NCI-H446 (cell line): ENCODE measurements at regions not wholly inside any gene's neighbourhood (a gene's known extent, or its start where the extent isn't known, plus 50 kb on each side); places are given as distances from the start of the nearest gene placed in this dataset.

Experiments used
- DNase-seq, 2 experiments: peaks; one replicate each; lab custom pipeline; 2025; lab: John Stamatoyannopoulos, UW

DNA sequence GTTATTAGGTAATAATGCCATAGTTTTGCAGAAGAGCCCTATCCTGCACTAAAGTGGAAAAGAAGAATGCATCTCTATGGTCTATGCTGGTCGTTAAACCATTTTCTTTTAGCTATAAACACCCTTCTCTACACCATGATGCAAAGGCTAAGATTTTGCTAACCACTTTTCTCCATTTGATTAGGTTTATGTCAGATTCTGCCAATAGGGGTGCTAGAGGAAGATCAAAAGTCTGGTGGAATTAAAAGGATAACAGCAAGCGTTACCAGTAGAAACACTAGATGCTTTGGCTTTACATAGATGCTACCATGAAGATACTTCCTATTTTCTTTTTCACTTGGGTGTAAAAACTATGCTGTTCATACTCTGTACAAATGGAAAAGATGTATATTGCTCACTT, 669.8 kb upstream of the ARPP21 start:
- DNase-seq = no peak

- DNase-seq = no peak
These were observed 666.8 kb upstream of the ARPP21 start for GRCh38 chr3:34972481-34972880.

- no peak for DNase-seq
These were observed 665.7 kb upstream of the ARPP21 start for GRCh38 chr3:34973586-34973985.

- DNase-seq = no peak
These were observed 655.7 kb upstream of the ARPP21 start for GRCh38 chr3:34983631-34984030.

- DNase-seq = no peak
These were observed 651.0 kb upstream of the ARPP21 start for GRCh38 chr3:34988296-34988695.

- no peak for DNase-seq
These were observed 643.4 kb upstream of the ARPP21 start for GRCh38 chr3:34995796-34996430.

GRCh38 chr3:34998902-34999301, 640.4 kb upstream of the ARPP21 start:
- DNase-seq = no peak

DNA sequence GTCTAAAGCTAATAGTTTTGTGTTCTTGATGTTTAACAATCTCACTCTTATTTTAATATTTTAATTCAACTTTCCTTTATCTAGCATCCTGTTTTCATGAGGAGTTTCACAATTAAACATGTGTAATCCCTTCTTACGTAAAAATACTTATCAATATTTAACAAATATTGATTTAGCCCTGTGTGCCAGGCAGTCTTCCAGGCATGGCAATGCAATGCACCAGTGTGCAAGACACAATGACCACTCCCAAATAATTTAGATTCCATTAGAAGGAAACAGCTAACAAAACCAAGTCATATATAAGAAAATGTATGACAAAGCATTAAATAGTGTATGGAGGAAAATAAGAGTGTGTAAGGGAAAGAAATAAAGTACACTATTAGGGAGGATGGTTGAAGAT, 627.1 kb upstream of the ARPP21 start:
- no peak for DNase-seq

DNA sequence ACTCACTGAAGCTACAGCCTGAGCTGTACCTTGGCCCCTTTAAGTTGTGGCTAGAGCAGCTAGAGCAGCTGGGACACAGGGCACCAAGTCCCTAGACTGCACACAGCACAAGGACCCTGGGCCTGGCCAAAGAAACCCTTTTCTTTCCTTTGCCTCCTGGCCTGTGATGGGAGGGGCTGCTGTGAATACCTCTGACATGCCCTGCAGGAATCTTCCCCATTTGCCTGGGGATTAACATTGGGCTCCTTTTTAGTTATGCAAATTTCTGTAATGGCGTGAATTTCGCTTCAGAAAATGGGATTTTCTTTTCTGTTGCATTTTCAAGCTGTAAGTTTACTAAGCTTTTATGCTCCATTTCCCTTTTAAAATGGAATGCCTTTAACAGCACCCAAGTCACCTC, 611.2 kb upstream of the ARPP21 start:
- no peak for DNase-seq

DNA sequence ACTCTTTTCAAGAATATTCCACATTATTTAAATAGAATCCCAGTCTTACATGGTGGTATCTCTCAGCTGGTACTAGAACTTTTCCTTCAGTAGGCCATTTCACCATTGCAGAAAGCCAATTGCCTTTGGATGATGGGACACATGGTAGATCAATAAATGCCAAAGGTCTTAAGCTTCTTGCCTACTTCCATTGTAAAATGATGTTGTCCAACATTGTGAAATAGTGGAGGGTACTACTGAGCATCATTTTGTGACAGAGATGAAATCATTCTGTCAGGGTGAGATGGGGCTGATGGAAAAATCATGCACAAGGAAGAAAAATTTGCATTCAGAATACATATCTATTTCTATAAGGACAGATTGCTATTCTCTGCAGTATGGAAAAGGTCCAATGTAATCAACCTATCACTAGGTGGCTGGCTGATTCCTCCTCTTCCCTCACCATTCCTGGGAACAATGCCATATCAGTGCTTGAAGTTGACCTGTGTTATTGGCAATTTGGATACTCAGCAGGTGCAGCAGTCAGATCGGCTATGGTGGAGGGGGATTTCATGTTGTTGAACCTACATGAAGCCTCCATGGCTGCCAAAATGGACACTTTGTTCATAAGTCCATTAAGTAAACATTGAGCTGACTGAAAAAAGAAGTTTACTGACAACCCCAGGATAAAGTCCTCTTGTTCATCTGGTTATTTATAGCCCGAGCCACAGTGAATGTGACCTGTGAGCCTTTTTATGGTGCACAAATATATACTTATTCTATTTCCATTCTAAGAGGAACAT, 596.9 kb upstream of the ARPP21 start:
- DNase-seq = peak in 1 of 2 experiments; percentile 16

DNA sequence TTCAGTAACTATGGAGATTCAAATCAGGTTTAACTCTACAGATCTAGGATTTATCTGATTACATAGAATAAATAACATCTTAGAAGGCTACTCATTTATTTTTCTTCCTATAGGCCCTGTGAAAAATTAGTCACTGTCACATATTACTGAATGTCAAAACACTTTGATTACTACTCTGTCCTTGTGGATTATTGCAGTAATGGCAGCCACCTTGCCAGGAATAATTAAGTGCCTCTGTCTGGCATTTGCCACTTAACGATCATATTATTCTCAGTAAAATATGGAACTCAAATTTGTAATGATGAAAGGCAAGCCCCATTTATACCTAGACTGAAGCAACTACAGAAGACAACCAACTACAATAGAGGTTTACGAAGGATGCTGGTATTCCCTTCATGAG, 596.3 kb upstream of the ARPP21 start:
- no peak for DNase-seq

DNA sequence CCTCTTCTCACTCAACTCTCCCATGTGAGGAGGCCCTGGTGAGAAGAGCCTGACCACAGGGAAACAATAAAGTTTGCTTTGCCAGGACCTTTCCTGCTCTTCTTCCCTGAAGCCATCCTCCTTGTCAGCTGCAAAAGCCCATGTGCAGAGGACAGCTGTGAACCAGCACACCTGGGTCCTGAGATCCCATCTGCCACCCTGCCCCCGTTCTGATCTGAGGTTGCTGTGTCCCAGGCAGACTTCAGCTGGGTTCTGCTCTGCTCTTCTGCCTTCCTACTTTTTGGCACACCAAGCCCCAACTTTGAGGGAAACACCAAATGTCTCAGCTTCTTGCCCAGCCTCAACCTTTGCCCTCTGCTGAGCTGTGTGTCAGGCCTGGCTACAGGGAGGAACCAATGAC, 595.1 kb upstream of the ARPP21 start:
- no peak for DNase-seq

- DNase-seq = no peak
These were observed 594.2 kb upstream of the ARPP21 start for GRCh38 chr3:35045118-35045517.

DNA sequence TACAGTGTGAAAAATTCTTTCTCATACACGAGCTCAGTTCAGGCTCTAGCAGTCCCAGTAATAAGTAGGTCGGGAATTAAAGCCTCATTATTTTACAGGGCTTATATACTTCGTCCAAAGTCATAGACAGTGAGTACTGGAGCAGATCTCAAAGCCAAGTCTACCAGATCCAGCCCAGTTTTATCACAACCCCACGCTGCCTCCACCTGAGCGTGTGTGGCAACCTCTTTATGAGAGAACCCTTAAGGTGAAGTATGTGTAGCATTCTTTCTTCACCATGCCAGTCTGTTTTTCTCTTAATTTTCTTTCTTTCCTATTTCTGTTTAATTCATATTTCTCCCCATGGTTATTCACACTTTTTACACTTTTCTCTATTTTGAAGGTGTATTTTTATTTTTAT, 574.6 kb upstream of the ARPP21 start:
- no peak for DNase-seq

GRCh38 chr3:35065891-35066290, 573.4 kb upstream of the ARPP21 start:
- no peak for DNase-seq

DNA sequence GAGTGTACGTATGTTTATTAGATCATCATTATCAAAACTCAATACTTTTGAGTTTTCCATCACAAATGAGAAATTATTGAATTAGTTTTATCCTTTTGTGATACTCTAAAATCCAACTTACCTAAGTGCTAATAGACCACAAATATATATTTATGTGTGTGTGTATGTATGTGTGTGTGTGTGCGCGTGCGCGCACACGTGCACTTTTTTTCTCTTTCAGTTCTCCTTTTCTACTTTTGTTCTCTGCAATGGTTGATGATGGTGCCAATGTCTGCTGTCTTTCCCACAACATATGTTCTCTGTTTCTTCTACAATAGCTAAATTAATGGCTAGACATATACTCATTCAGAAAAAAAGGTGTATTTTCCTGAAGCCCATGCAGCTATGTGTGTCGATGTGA, 571.6 kb upstream of the ARPP21 start:
- no peak for DNase-seq

DNA sequence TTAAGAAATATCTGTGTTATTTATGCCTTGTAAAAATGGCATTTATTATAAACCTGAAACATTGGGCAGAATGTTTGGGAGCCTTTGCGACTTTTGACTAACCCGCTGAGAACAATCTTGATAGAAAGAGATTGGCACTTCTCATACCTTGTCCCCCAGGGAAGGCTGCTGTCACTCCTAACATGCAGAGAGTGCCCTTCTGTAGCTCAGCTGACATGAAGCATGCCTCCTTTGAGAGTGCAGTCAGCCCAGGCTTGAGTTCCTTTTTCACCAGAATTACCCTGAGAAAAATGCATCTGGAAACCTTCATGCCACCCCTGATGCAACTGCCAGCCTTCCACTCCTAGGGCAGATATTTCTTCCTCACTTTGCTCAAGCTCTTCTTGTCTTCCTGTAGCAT, 569.2 kb upstream of the ARPP21 start:
- DNase-seq = no peak

- DNase-seq = no peak
These were observed 567.6 kb upstream of the ARPP21 start for GRCh38 chr3:35071772-35072171.

- DNase-seq = no peak
These were observed 560.5 kb upstream of the ARPP21 start for GRCh38 chr3:35078780-35079179.

GRCh38 chr3:35079403-35079802, 559.9 kb upstream of the ARPP21 start:
- no peak for DNase-seq

- DNase-seq = no peak
These were observed 557.4 kb upstream of the ARPP21 start for GRCh38 chr3:35081899-35082298.

GRCh38 chr3:35088943-35089342, 550.4 kb upstream of the ARPP21 start:
- no peak for DNase-seq

DNA sequence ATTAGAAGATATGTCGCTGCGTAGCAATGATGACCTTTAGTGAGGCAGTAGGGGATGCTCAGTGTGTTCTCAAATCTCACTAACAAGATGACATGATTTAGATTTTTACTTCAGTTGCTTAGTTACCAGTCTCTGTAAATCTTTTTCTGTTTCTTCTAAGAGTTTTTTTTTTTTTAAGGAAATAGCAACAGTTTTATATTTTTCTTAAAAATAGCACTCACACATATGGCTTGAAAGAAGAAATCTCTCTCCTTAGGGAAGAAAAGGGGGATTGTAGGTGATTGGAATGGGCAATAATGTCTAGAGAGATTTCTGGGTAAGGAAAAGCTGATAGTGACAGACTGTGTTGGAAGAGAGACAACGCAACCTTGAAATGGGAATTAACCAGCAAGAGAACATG, 524.6 kb upstream of the ARPP21 start:
- no peak for DNase-seq

- no peak for DNase-seq
These were observed 519.3 kb upstream of the ARPP21 start for GRCh38 chr3:35120026-35120425.
